Tibial nerve (tissue), 3 donors: ENCODE measurements at regions not wholly inside any gene's neighbourhood (a gene's known extent, or its start where the extent isn't known, plus 50 kb on each side); places are given as distances from the start of the nearest gene placed in this dataset.

Source experiments
- EP300 ChIP-seq, 2 donors: sonication (generic); formaldehyde crosslinking; IDR thresholded peaks; one replicate each; pipeline ENCODE4 v1.6.1; 2017; ENCODE audit warnings: antibody characterized with exemption in 2 of 2, mild to moderate bottlenecking in 1 of 2
- POLR2A ChIP-seq, 2 donors: fragments of 450-650 bp; IDR thresholded peaks; one replicate each; pipeline ENCODE4 v1.6.1; 2017; ENCODE audit warnings: antibody characterized with exemption in 2 of 2, mild to moderate bottlenecking in 2 of 2, moderate library complexity in 2 of 2

- TF ChIP-seq POLR2A (IDR thresholded peaks at IDR 0.05): no peak
- no peak for TF ChIP-seq EP300 (IDR thresholded peaks at IDR 0.05)
Observed at GRCh38 chr5:154628685-154629084, 126.5 kb upstream of the LARP1 start.
